ENCODE measurements at regions not wholly inside any gene's neighbourhood (a gene's known extent, or its start where the extent isn't known, plus 50 kb on each side); places are given as distances from the start of the nearest gene placed in this dataset.

GRCh38 chr6:11381801-11382513, 149.5 kb upstream of the NEDD9 start:
- H3K4me1 ChIP-seq (ENCODE audit: control insufficient read depth in 1 of 2, insufficient read depth in 2 of 2, low read length in 2 of 2) = peaks cover 59 to 68% of the 10 kb centered on the region in 2 donors
- H3K79me2 ChIP-seq (ENCODE audit: insufficient read depth, low read length) = peaks cover 48% of the 10 kb centered on the region
- Mint-ChIP-seq H3K9me3 (peaks cover 0 to 6% (median 3%) of the 10 kb centered on the region in 7 donors), H3K27me3 (ENCODE audit: low read depth in 3 of 3) (peaks cover 1 to 3% (median 2%) of the 10 kb centered on the region in 3 donors), H3K4me1 (peaks cover 62% of the 10 kb centered on the region), H3K27ac (peak overlapping the region; percentile 97 to 99 (median 97)), H3K36me3 (peaks cover 21 to 29% of the 10 kb centered on the region in 2 donors), H3K4me3 (peak overlapping the region; percentile 85 to 91)
- DNase-seq = peak; percentile 88 to 94 (median 92)
- intact Hi-C loops (cut with micrococcal nuclease) = loop anchor here in 1 of 2 donors (5.0 kb wide), 2 partner anchors 40 to 80 kb away; no protein-coding TSS in a partner anchor
- H4K20me1 ChIP-seq (ENCODE audit: insufficient read depth, low read length) = no peaks in the 10 kb centered on the region
- peaks cover 0 to 7% of the 10 kb centered on the region in 2 donors for H3K36me3 ChIP-seq (replicated peaks in 1 of 2; ENCODE audit: control insufficient read depth in 1 of 2, insufficient read depth in 2 of 2, low read length in 2 of 2)
- H3K27me3 ChIP-seq (ENCODE audit: control insufficient read depth in 2 of 2, insufficient read depth in 2 of 2, low read length in 2 of 2) = no peaks in the 10 kb centered on the region
- H3K27ac ChIP-seq (ENCODE audit: low read depth in 1 of 2, low read length in 2 of 2) = peak overlapping the region; percentile 90 to 97
- TF ChIP-seq CTCF (IDR thresholded peaks at IDR 0.05) = no peak
- peak overlapping the region; percentile 79 for H3K9ac ChIP-seq (ENCODE audit: insufficient read depth, low read length, poor library complexity, severe bottlenecking)
- peak overlapping the region; percentile 46 to 99 (median 88) for H3K4me3 ChIP-seq (replicated peaks in 1 of 3; ENCODE audit: low read depth in 2 of 3, low read length in 3 of 3)
- H2AFZ ChIP-seq (ENCODE audit: insufficient read depth, low read depth, low read length, poor library complexity, severe bottlenecking) = peak overlapping the region; percentile 49
- H3K9me3 ChIP-seq (replicated peaks in 1 of 2; ENCODE audit: control insufficient read depth in 1 of 2, insufficient read depth in 1 of 2, low read length in 2 of 2) = no peaks in the 10 kb centered on the region
- WGBS (ENCODE audit: insufficient coverage) = 2% methylated on average over 5 of the region's 13 CpGs
- H3K4me2 ChIP-seq (replicated peaks; ENCODE audit: extremely low read depth, low read length, poor library complexity, severe bottlenecking) = peak overlapping the region; percentile 85

- no peaks in the 10 kb centered on the region for H4K20me1 ChIP-seq (ENCODE audit: insufficient read depth, low read length)
- H3K36me3 ChIP-seq (replicated peaks in 1 of 2; ENCODE audit: control insufficient read depth in 1 of 2, insufficient read depth in 2 of 2, low read length in 2 of 2) = peaks cover 0 to 7% of the 10 kb centered on the region in 2 donors
- peaks cover 56% of the 10 kb centered on the region for H3K79me2 ChIP-seq (ENCODE audit: insufficient read depth, low read length)
- H3K27ac Mint-ChIP-seq = peak overlapping the region; percentile 97 to 99 (median 97)
- peak overlapping the region; percentile 49 for H2AFZ ChIP-seq (ENCODE audit: insufficient read depth, low read depth, low read length, poor library complexity, severe bottlenecking)
- peaks cover 62% of the 10 kb centered on the region for H3K4me1 Mint-ChIP-seq
- H3K4me3 ChIP-seq (replicated peaks in 1 of 3; ENCODE audit: low read depth in 2 of 3, low read length in 3 of 3) = peak overlapping the region; percentile 46 to 99 (median 88)
- peak overlapping the region; percentile 90 to 97 for H3K27ac ChIP-seq (ENCODE audit: low read depth in 1 of 2, low read length in 2 of 2)
- peak overlapping the region; percentile 85 for H3K4me2 ChIP-seq (replicated peaks; ENCODE audit: extremely low read depth, low read length, poor library complexity, severe bottlenecking)
- peak overlapping the region; percentile 85 to 91 for H3K4me3 Mint-ChIP-seq
- no peaks in the 10 kb centered on the region for H3K27me3 ChIP-seq (ENCODE audit: control insufficient read depth in 2 of 2, insufficient read depth in 2 of 2, low read length in 2 of 2)
- intact Hi-C loops (cut with micrococcal nuclease) = loop anchor here in 1 of 2 donors (5.0 kb wide), 2 partner anchors 39 to 81 kb away; no protein-coding TSS in a partner anchor
- H3K9me3 Mint-ChIP-seq = peaks cover 0 to 6% (median 3%) of the 10 kb centered on the region in 7 donors
- WGBS (ENCODE audit: insufficient coverage) = 100% methylated on average over 4 of the region's 12 CpGs
- TF ChIP-seq CTCF (IDR thresholded peaks at IDR 0.05) = no peak
- peak overlapping the region; percentile 79 for H3K9ac ChIP-seq (ENCODE audit: insufficient read depth, low read length, poor library complexity, severe bottlenecking)
- no peak for DNase-seq
- H3K9me3 ChIP-seq (replicated peaks in 1 of 2; ENCODE audit: control insufficient read depth in 1 of 2, insufficient read depth in 1 of 2, low read length in 2 of 2) = no peaks in the 10 kb centered on the region
- H3K4me1 ChIP-seq (ENCODE audit: control insufficient read depth in 1 of 2, insufficient read depth in 2 of 2, low read length in 2 of 2) = peaks cover 64 to 68% of the 10 kb centered on the region in 2 donors
- peaks cover 24 to 33% of the 10 kb centered on the region in 2 donors for H3K36me3 Mint-ChIP-seq
- H3K27me3 Mint-ChIP-seq (ENCODE audit: low read depth in 3 of 3) = peaks cover 1 to 3% (median 2%) of the 10 kb centered on the region in 3 donors
These were observed 148.7 kb upstream of the NEDD9 start for GRCh38 chr6:11380969-11381744.
